GM06990 (cell line): ENCODE measurements at regions not wholly inside any gene's neighbourhood (a gene's known extent, or its start where the extent isn't known, plus 50 kb on each side); places are given as distances from the start of the nearest gene placed in this dataset.

ENCODE experiments used
- DNase-seq: peaks from one replicate; pipeline ENCODE4 v3.0.0-alpha.2; 2011; ENCODE audit not compliant: insufficient read length; ENCODE audit errors: extremely low read depth
- H3K27me3 ChIP-seq: replicated peaks from 2 replicates; pipeline ENCODE4 v1.6.0; 2011; ENCODE audit warnings: low read length; ENCODE audit not compliant: control insufficient read depth, insufficient read depth
- H3K36me3 ChIP-seq: 2 replicates; pipeline ENCODE4 v1.5.1; 2011; ENCODE audit warnings: low read length; ENCODE audit not compliant: control insufficient read depth, insufficient read depth
- H3K4me3 ChIP-seq: replicated peaks from 2 replicates; pipeline ENCODE4 v1.5.1; 2011; ENCODE audit warnings: low read depth, mild to moderate bottlenecking, control low read depth, low read length
- CTCF ChIP-seq: IDR thresholded peaks from 2 replicates; pipeline ENCODE4 v1.5.1; 2011; ENCODE audit warnings: low read length, control low read depth, mild to moderate bottlenecking, inconsistent platforms; ENCODE audit not compliant: insufficient read depth, poor library complexity, severe bottlenecking

- no peak for DNase-seq
- TF ChIP-seq CTCF: no peak
- no peaks in the 10 kb centered on the region for H3K36me3 ChIP-seq
- H3K4me3 ChIP-seq: no peak overlapping the region
- H3K27me3 ChIP-seq: no peaks in the 10 kb centered on the region
Observed at GRCh38 chr5:103347716-103348423, 89.3 kb downstream of the MACIR start.

- no peak overlapping the region for H3K4me3 ChIP-seq
- DNase-seq: no peak
- H3K27me3 ChIP-seq: no peaks in the 10 kb centered on the region
- H3K36me3 ChIP-seq: no peaks in the 10 kb centered on the region
- no peak for TF ChIP-seq CTCF
Observed at GRCh38 chr5:103346162-103346748, 87.7 kb downstream of the MACIR start.

GRCh38 chr5:103345461-103345860 lies 86.9 kb downstream of the MACIR start:
- no peak overlapping the region for H3K4me3 ChIP-seq
- H3K27me3 ChIP-seq: no peaks in the 10 kb centered on the region
- no peaks in the 10 kb centered on the region for H3K36me3 ChIP-seq
- TF ChIP-seq CTCF: no peak
- DNase-seq: no peak

GRCh38 chr5:103340717-103341388 lies 82.3 kb downstream of the MACIR start:
- no peak for TF ChIP-seq CTCF
- Histone ChIP-seq H3K27me3 (no peaks in the 10 kb centered on the region), H3K36me3 (no peaks in the 10 kb centered on the region), H3K4me3 (no peak overlapping the region; the same call in 1 of the 2 replicates)
- DNase-seq: peak; percentile 59

GRCh38 chr5:103340132-103340531 lies 81.6 kb downstream of the MACIR start:
- no peak overlapping the region for H3K4me3 ChIP-seq
- DNase-seq: no peak
- no peaks in the 10 kb centered on the region for H3K36me3 ChIP-seq
- TF ChIP-seq CTCF: no peak
- H3K27me3 ChIP-seq: no peaks in the 10 kb centered on the region
